ENCODE measurements at regions not wholly inside any gene's neighbourhood (a gene's known extent, or its start where the extent isn't known, plus 50 kb on each side); places are given as distances from the start of the nearest gene placed in this dataset.

- no peak for DNase-seq
Observed at GRCh38 chr22:27378311-27378800, 423.2 kb downstream of the MN1 start.

GRCh38 chr22:27378995-27379394 lies 422.6 kb downstream of the MN1 start:
- no peak for DNase-seq

- DNase-seq: no peak
Observed at GRCh38 chr22:27380855-27381254, 420.7 kb downstream of the MN1 start.

GRCh38 chr22:27381552-27381951 lies 420.0 kb downstream of the MN1 start:
- DNase-seq: no peak

GRCh38 chr22:27381960-27382742 lies 419.4 kb downstream of the MN1 start:
- DNase-seq: no peak

GRCh38 chr22:27382947-27383346 lies 418.6 kb downstream of the MN1 start:
- no peak for DNase-seq

GRCh38 chr22:27383896-27384295 lies 417.7 kb downstream of the MN1 start:
- DNase-seq: no peak

- DNase-seq: no peak
Observed at GRCh38 chr22:27385261-27385998, 416.1 kb downstream of the MN1 start.

GRCh38 chr22:27386186-27386585 lies 415.4 kb downstream of the MN1 start:
- no peak for DNase-seq

GRCh38 chr22:27387561-27387960 lies 414.0 kb downstream of the MN1 start:
- no peak for DNase-seq

GRCh38 chr22:27388090-27388600 lies 413.4 kb downstream of the MN1 start:
- no peak for DNase-seq

GRCh38 chr22:27389727-27390075 lies 411.9 kb downstream of the MN1 start:
- DNase-seq: no peak

- no peak for DNase-seq
Observed at GRCh38 chr22:27391092-27391770, 410.3 kb downstream of the MN1 start.

GRCh38 chr22:27393371-27393770 lies 408.2 kb downstream of the MN1 start:
- no peak for DNase-seq

GRCh38 chr22:27394806-27395404 lies 406.7 kb downstream of the MN1 start:
- no peak for DNase-seq

GRCh38 chr22:27397036-27397953 lies 404.3 kb downstream of the MN1 start:
- no peak for DNase-seq

GRCh38 chr22:27397954-27398342 lies 403.6 kb downstream of the MN1 start:
- no peak for DNase-seq

- DNase-seq: no peak
Observed at GRCh38 chr22:27399161-27399560, 402.4 kb downstream of the MN1 start.

GRCh38 chr22:27400811-27401210 lies 400.7 kb downstream of the MN1 start:
- no peak for DNase-seq

- DNase-seq: no peak
Observed at GRCh38 chr22:27401321-27401720, 400.2 kb downstream of the MN1 start.

GRCh38 chr22:27404441-27404840 lies 397.1 kb downstream of the MN1 start:
- no peak for DNase-seq
